ENCODE measurements at regions not wholly inside any gene's neighbourhood (a gene's known extent, or its start where the extent isn't known, plus 50 kb on each side); places are given as distances from the start of the nearest gene placed in this dataset.
"Not testable (repeated sequence)": the region's sequence is repeated elsewhere in the genome, so short reads cannot be mapped to it uniquely, and the experiment has no call there.

GRCh38 chr14:105620865-105621471 is 94.6 kb downstream of the TMEM121 start:
- not testable (repeated sequence) for DNase-seq (ENCODE audit: insufficient read length, low spot score); FAIRE-seq

GRCh38 chr14:105621479-105622328 is 95.3 kb downstream of the TMEM121 start:
- not testable (repeated sequence) for FAIRE-seq; DNase-seq (ENCODE audit: insufficient read length, low spot score)

- no peak for DNase-seq (ENCODE audit: insufficient read length, low spot score)
- FAIRE-seq, result no peak
Measured at GRCh38 chr14:105622329-105622955, 96.1 kb downstream of the TMEM121 start.

- not testable (repeated sequence) for DNase-seq (ENCODE audit: insufficient read length, low spot score); FAIRE-seq
Measured at GRCh38 chr14:105623178-105623577, 96.8 kb downstream of the TMEM121 start.

- DNase-seq (ENCODE audit: insufficient read length, low spot score); FAIRE-seq: not testable (repeated sequence)
Measured at GRCh38 chr14:105624346-105624745, 98.0 kb downstream of the TMEM121 start.

GRCh38 chr14:105624749-105625434 is 98.5 kb downstream of the TMEM121 start:
- not testable (repeated sequence) for DNase-seq (ENCODE audit: insufficient read length, low spot score); FAIRE-seq

- FAIRE-seq; DNase-seq (ENCODE audit: insufficient read length, low spot score): not testable (repeated sequence)
Measured at GRCh38 chr14:105625448-105625847, 99.1 kb downstream of the TMEM121 start.

- DNase-seq (ENCODE audit: insufficient read length, low spot score); FAIRE-seq: not testable (repeated sequence)
Measured at GRCh38 chr14:105626111-105626510, 99.7 kb downstream of the TMEM121 start.

GRCh38 chr14:105626651-105627050 is 100.3 kb downstream of the TMEM121 start:
- not testable (repeated sequence) for FAIRE-seq

GRCh38 chr14:105627287-105627686 is 100.9 kb downstream of the TMEM121 start:
- FAIRE-seq; DNase-seq (ENCODE audit: insufficient read length, low spot score): not testable (repeated sequence)

More at GRCh38 chr14:105626651-105627050, 100.3 kb downstream of the TMEM121 start:
- not testable (repeated sequence) for DNase-seq (ENCODE audit: insufficient read length, low spot score)

GRCh38 chr14:105627701-105628100 is 101.3 kb downstream of the TMEM121 start:
- no peak for FAIRE-seq
- DNase-seq (ENCODE audit: insufficient read length, low spot score), result no peak

- FAIRE-seq; DNase-seq (ENCODE audit: insufficient read length, low spot score): not testable (repeated sequence)
Measured at GRCh38 chr14:105628126-105628525, 101.7 kb downstream of the TMEM121 start.

GRCh38 chr14:105628531-105629067 is 102.2 kb downstream of the TMEM121 start:
- not testable (repeated sequence) for FAIRE-seq; DNase-seq (ENCODE audit: insufficient read length, low spot score)

GRCh38 chr14:105629091-105629885 is 102.9 kb downstream of the TMEM121 start:
- not testable (repeated sequence) for DNase-seq (ENCODE audit: insufficient read length, low spot score); FAIRE-seq

GRCh38 chr14:105629886-105630215 is 103.5 kb downstream of the TMEM121 start:
- no peak for DNase-seq (ENCODE audit: insufficient read length, low spot score)
- no peak for FAIRE-seq

- not testable (repeated sequence) for FAIRE-seq
Measured at GRCh38 chr14:105630293-105630934, 104.0 kb downstream of the TMEM121 start.

GRCh38 chr14:105630935-105631779 is 104.8 kb downstream of the TMEM121 start:
- DNase-seq (ENCODE audit: insufficient read length, low spot score); FAIRE-seq: not testable (repeated sequence)

More at GRCh38 chr14:105630293-105630934, 104.0 kb downstream of the TMEM121 start:
- not testable (repeated sequence) for DNase-seq (ENCODE audit: insufficient read length, low spot score)

- DNase-seq (ENCODE audit: insufficient read length, low spot score) (no peak), FAIRE-seq (no peak)
Measured at GRCh38 chr14:105632010-105632409, 105.6 kb downstream of the TMEM121 start.
